ENCODE measurements at regions not wholly inside any gene's neighbourhood (a gene's known extent, or its start where the extent isn't known, plus 50 kb on each side); places are given as distances from the start of the nearest gene placed in this dataset.

- TF ChIP-seq, protein P1, sequence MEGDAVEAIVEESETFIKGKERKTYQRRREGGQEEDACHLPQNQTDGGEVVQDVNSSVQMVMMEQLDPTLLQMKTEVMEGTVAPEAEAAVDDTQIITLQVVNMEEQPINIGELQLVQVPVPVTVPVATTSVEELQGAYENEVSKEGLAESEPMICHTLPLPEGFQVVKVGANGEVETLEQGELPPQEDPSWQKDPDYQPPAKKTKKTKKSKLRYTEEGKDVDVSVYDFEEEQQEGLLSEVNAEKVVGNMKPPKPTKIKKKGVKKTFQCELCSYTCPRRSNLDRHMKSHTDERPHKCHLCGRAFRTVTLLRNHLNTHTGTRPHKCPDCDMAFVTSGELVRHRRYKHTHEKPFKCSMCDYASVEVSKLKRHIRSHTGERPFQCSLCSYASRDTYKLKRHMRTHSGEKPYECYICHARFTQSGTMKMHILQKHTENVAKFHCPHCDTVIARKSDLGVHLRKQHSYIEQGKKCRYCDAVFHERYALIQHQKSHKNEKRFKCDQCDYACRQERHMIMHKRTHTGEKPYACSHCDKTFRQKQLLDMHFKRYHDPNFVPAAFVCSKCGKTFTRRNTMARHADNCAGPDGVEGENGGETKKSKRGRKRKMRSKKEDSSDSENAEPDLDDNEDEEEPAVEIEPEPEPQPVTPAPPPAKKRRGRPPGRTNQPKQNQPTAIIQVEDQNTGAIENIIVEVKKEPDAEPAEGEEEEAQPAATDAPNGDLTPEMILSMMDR (IDR thresholded peaks at IDR 0.05): no peak
- TF ChIP-seq POLR2AphosphoS5 (IDR thresholded peaks at IDR 0.05): no peak
Measured at GRCh38 chr3:153369561-153370374, 207.7 kb downstream of the RAP2B start.

All from esophagus muscularis mucosa (tissue), 3 donors.